CD14-positive monocyte (primary cell): ENCODE measurements at regions not wholly inside any gene's neighbourhood (a gene's known extent, or its start where the extent isn't known, plus 50 kb on each side); places are given as distances from the start of the nearest gene placed in this dataset.

Experiments used
- DNase-seq, 3 donors: peaks; one replicate each; pipeline ENCODE4 v3.0.0-alpha.2; 2011 to 2022
- H2AFZ ChIP-seq: 2 replicates; pipeline ENCODE4 v1.6.0; 2012; ENCODE audit warnings: mild to moderate bottlenecking, low read depth, low read length, inconsistent platforms; ENCODE audit not compliant: insufficient read depth, poor library complexity, severe bottlenecking
- H3K27ac ChIP-seq, 2 donors: 1 replicate in 1 of 2; 2 replicates in 1 of 2; pipeline ENCODE4 v1.5.1; 2012 to 2013; ENCODE audit warnings: low read length in 2 of 2, control low read depth in 1 of 2, inconsistent platforms in 1 of 2, low read depth in 1 of 2, mild to moderate bottlenecking in 1 of 2
- H3K27me3 ChIP-seq, 2 donors: one replicate each; pipeline versions ENCODE4 v1.6.0 to v1.6.1; 2011 to 2013; ENCODE audit warnings: low read length in 2 of 2; ENCODE audit not compliant: control insufficient read depth in 2 of 2, insufficient read depth in 2 of 2
- H3K36me3 ChIP-seq, 2 donors: replicated peaks in 1 of 2; 1 replicate in 1 of 2; 2 replicates in 1 of 2; pipeline versions ENCODE4 v1.5.1 to v1.6.1; 2012 to 2013; ENCODE audit warnings: low read length in 2 of 2, control low read depth in 1 of 2, inconsistent platforms in 1 of 2, mild to moderate bottlenecking in 1 of 2; ENCODE audit not compliant: insufficient read depth in 2 of 2, control insufficient read depth in 1 of 2
- H3K4me1 ChIP-seq, 2 donors: 1 replicate in 1 of 2; 2 replicates in 1 of 2; pipeline versions ENCODE4 v1.5.1 to v1.6.1; 2012 to 2013; ENCODE audit warnings: low read length in 2 of 2, control low read depth in 1 of 2, inconsistent platforms in 1 of 2, mild to moderate bottlenecking in 1 of 2, moderate library complexity in 1 of 2; ENCODE audit not compliant: insufficient read depth in 2 of 2, control insufficient read depth in 1 of 2
- H3K4me2 ChIP-seq: replicated peaks from 2 replicates; pipeline ENCODE3; 2012; ENCODE audit warnings: low read length, moderate library complexity, mild to moderate bottlenecking; ENCODE audit not compliant: poor library complexity, severe bottlenecking; ENCODE audit errors: extremely low read depth
- H3K4me3 ChIP-seq, 3 experiments: fragments of 200-600 bp in 1 of 3; sonication (generic) in 1 of 3; replicated peaks in 1 of 3; 1 replicate in 2 of 3; 2 replicates in 1 of 3; pipeline ENCODE4 v1.5.1; 2011 to 2013; ENCODE audit warnings: low read length in 3 of 3, mild to moderate bottlenecking in 3 of 3, control low read depth in 2 of 3, low read depth in 2 of 3, inconsistent platforms in 1 of 3, moderate library complexity in 1 of 3
- H3K79me2 ChIP-seq: 2 replicates; pipeline ENCODE4 v1.6.0; 2012; ENCODE audit warnings: mild to moderate bottlenecking, control low read depth, inconsistent platforms, low read length, moderate library complexity; ENCODE audit not compliant: insufficient read depth
- H3K9ac ChIP-seq: 2 replicates; pipeline ENCODE4 v1.6.0; 2017; ENCODE audit warnings: low read length, mild to moderate bottlenecking; ENCODE audit not compliant: insufficient read depth, poor library complexity, severe bottlenecking
- H3K9me3 ChIP-seq, 2 donors: replicated peaks in 1 of 2; 1 replicate in 1 of 2; 2 replicates in 1 of 2; pipeline versions ENCODE4 v1.5.1 to v1.6.1; 2012 to 2013; ENCODE audit warnings: low read length in 2 of 2, control low read depth in 1 of 2; ENCODE audit not compliant: control insufficient read depth in 1 of 2, insufficient read depth in 1 of 2
- H4K20me1 ChIP-seq: 2 replicates; pipeline ENCODE4 v1.6.0; 2012; ENCODE audit warnings: mild to moderate bottlenecking, low read length, control low read depth, moderate library complexity; ENCODE audit not compliant: insufficient read depth
- H3K27ac Mint-ChIP-seq, 7 donors: one replicate each; pipeline ENCODE4 v1.8.0; 2020; ENCODE audit warnings: mild to moderate bottlenecking in 7 of 7, mixed read lengths in 7 of 7, moderate library complexity in 6 of 7, inconsistent platforms in 2 of 7
- H3K27me3 Mint-ChIP-seq, 3 donors: one replicate each; pipeline ENCODE4 v1.8.0; 2021 to 2022; ENCODE audit warnings: low read depth in 3 of 3, mild to moderate bottlenecking in 3 of 3, mixed read lengths in 3 of 3, moderate library complexity in 3 of 3, inconsistent platforms in 1 of 3
- H3K36me3 Mint-ChIP-seq, 2 donors: one replicate each; pipeline ENCODE4 v1.8.0; 2020; ENCODE audit warnings: mixed read lengths in 2 of 2, inconsistent platforms in 1 of 2, mild to moderate bottlenecking in 1 of 2
- H3K4me1 Mint-ChIP-seq: one replicate; pipeline ENCODE4 v1.8.0; 2020; ENCODE audit warnings: mild to moderate bottlenecking, mixed read lengths
- H3K4me3 Mint-ChIP-seq, 2 donors: one replicate each; pipeline ENCODE4 v1.8.0; 2020; ENCODE audit warnings: mild to moderate bottlenecking in 2 of 2, mixed read lengths in 2 of 2, moderate library complexity in 1 of 2
- H3K9me3 Mint-ChIP-seq, 7 donors: one replicate each; pipeline ENCODE4 v1.8.0; 2020 to 2022; ENCODE audit warnings: mixed read lengths in 7 of 7, mild to moderate bottlenecking in 6 of 7, moderate library complexity in 6 of 7, inconsistent platforms in 2 of 7
- WGBS: methylation state at CpG from one replicate; pipeline ENCODE4 v1.1.5; 2013; ENCODE audit warnings: missing lambda C conversion rate; ENCODE audit not compliant: insufficient coverage; 5-methylcytosine and 5-hydroxymethylcytosine counted together
- intact Hi-C, 2 donors: fragments of 100-400 bp; cut with micrococcal nuclease; formaldehyde crosslinking; loops; one replicate each; pipeline versions ENCODE4 v1.15.0 to v1.15.1; 2023
- TF ChIP-seq, protein P1 (sequence below): fragments of 200-600 bp; IDR thresholded peaks from one replicate; pipeline ENCODE4 v1.8.0; 2022; ENCODE audit warnings: antibody characterized with exemption, mild to moderate bottlenecking

DNA sequence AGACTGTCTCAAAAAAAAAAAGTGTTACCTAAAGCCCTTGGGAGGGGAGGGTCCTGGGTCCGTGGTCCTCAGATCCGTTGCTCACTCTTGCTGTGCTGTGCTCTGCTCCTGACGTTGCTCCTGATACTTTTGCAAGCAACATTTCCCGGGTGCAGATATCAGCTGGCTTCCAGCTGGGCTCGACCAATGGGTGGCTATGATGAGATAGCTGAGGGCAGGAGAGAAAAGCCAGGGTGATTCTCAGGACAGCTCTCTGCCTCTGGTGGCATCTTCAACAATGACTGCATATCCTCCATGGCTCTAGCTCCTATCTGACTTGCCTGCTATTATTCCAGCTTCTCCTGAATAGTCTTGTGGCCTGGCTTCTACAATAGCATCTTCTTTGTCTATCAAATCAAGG lies 134.5 kb downstream of the RPS12 start:
- intact Hi-C loops, result no loop called here
- H2AFZ ChIP-seq, result no peak overlapping the region
- no peaks in the 10 kb centered on the region for H4K20me1 ChIP-seq
- Mint-ChIP-seq H3K9me3 (no peaks in the 10 kb centered on the region), H3K4me1 (no peaks in the 10 kb centered on the region), H3K4me3 (no peak overlapping the region), H3K27ac (no peak overlapping the region), H3K36me3 (no peaks in the 10 kb centered on the region), H3K27me3 (peaks cover 0 to 7% (median 0%) of the 10 kb centered on the region in 3 donors)
- no peaks in the 10 kb centered on the region for H3K36me3 ChIP-seq
- no peak overlapping the region for H3K4me3 ChIP-seq
- TF ChIP-seq, protein P1, sequence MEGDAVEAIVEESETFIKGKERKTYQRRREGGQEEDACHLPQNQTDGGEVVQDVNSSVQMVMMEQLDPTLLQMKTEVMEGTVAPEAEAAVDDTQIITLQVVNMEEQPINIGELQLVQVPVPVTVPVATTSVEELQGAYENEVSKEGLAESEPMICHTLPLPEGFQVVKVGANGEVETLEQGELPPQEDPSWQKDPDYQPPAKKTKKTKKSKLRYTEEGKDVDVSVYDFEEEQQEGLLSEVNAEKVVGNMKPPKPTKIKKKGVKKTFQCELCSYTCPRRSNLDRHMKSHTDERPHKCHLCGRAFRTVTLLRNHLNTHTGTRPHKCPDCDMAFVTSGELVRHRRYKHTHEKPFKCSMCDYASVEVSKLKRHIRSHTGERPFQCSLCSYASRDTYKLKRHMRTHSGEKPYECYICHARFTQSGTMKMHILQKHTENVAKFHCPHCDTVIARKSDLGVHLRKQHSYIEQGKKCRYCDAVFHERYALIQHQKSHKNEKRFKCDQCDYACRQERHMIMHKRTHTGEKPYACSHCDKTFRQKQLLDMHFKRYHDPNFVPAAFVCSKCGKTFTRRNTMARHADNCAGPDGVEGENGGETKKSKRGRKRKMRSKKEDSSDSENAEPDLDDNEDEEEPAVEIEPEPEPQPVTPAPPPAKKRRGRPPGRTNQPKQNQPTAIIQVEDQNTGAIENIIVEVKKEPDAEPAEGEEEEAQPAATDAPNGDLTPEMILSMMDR, result no peak
- no peaks in the 10 kb centered on the region for H3K9me3 ChIP-seq
- no peaks in the 10 kb centered on the region for H3K4me1 ChIP-seq
- H3K27ac ChIP-seq, result no peak overlapping the region
- H3K4me2 ChIP-seq, result no peak overlapping the region
- H3K79me2 ChIP-seq, result no peaks in the 10 kb centered on the region
- no peak for DNase-seq
- no peak overlapping the region for H3K9ac ChIP-seq
- WGBS, result 75% methylated on average over 4 of the region's 5 CpGs
- no peaks in the 10 kb centered on the region for H3K27me3 ChIP-seq

DNA sequence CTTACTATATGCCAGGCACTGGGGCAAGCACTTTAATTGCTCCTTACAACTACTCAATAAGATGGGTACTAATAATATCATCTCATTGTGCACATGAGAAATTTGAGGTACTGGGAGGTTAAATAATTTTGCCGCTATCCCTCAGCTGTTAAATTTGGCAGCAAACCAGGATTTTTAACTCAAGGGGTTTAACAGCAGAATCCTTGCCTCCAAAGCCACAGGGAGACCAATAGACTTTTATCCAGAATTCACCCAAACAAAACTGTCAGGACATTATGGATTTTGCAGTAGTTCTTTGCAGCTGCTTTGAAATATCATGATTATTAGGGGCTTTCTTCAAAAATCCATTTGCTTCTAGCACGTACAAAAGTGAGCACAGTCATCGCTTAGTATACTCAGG lies 136.2 kb downstream of the RPS12 start:
- H3K79me2 ChIP-seq, result no peaks in the 10 kb centered on the region
- WGBS, result 100% methylated on average over 2 of the region's 3 CpGs
- no peak overlapping the region for H3K27ac Mint-ChIP-seq
- no peak for DNase-seq
- H3K4me3 ChIP-seq, result no peak overlapping the region
- H4K20me1 ChIP-seq, result no peaks in the 10 kb centered on the region
- no peaks in the 10 kb centered on the region for H3K4me1 Mint-ChIP-seq
- H3K27ac ChIP-seq, result no peak overlapping the region
- H3K4me1 ChIP-seq, result no peaks in the 10 kb centered on the region
- no peaks in the 10 kb centered on the region for H3K36me3 ChIP-seq
- no peaks in the 10 kb centered on the region for H3K27me3 ChIP-seq
- H2AFZ ChIP-seq, result no peak overlapping the region
- intact Hi-C loops, result no loop called here
- H3K4me2 ChIP-seq, result no peak overlapping the region
- TF ChIP-seq, protein P1, result no peak
- peaks cover 0 to 7% (median 0%) of the 10 kb centered on the region in 3 donors for H3K27me3 Mint-ChIP-seq
- H3K9me3 Mint-ChIP-seq, result no peaks in the 10 kb centered on the region
- H3K36me3 Mint-ChIP-seq, result no peaks in the 10 kb centered on the region
- H3K9ac ChIP-seq, result no peak overlapping the region
- no peaks in the 10 kb centered on the region for H3K9me3 ChIP-seq
- H3K4me3 Mint-ChIP-seq, result no peak overlapping the region
